SK-N-SH (cell line): ENCODE measurements at regions not wholly inside any gene's neighbourhood (a gene's known extent, or its start where the extent isn't known, plus 50 kb on each side); places are given as distances from the start of the nearest gene placed in this dataset.
"Not testable (repeated sequence)": the region's sequence is repeated elsewhere in the genome, so short reads cannot be mapped to it uniquely, and the experiment has no call there.

Source experiments
- RAD21 ChIP-seq: IDR thresholded peaks from 2 replicates; pipeline ENCODE4 v1.6.1; 2012; ENCODE audit warnings: mild to moderate bottlenecking, low read length
- TF ChIP-seq, protein P1 (sequence below): fragments of 200-600 bp; sonication (generic); IDR thresholded peaks from 2 replicates; pipeline ENCODE4 v1.6.1; 2017; ENCODE audit warnings: antibody characterized with exemption, mild to moderate bottlenecking, moderate library complexity
- TF ChIP-seq, protein P2 (sequence below): IDR thresholded peaks from 2 replicates; pipeline ENCODE4 v1.6.1; 2012; ENCODE audit warnings: mild to moderate bottlenecking, low read depth, low read length, moderate library complexity

DNA sequence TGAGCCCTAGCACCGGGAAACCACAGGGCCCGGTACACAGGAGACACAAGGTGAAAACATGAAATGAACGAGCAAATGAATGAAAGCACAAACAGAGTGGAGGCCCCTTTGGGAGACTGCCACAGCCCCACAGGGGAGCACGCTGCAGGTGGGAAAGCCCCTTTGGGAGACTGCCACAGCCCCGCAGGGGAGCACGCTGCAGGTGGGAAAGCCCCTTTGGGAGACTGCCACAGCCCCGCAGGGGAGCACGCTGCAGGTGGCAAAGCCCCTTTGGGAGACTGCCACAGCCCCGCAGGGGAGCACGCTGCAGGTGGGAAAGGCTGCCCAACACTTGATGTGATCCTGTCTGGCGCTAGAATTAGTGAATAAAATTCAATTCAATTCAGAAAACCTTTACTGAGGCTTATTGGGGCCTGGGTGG is 623.0 kb downstream of the UQCRFS1 start:
- TF ChIP-seq, protein P1, sequence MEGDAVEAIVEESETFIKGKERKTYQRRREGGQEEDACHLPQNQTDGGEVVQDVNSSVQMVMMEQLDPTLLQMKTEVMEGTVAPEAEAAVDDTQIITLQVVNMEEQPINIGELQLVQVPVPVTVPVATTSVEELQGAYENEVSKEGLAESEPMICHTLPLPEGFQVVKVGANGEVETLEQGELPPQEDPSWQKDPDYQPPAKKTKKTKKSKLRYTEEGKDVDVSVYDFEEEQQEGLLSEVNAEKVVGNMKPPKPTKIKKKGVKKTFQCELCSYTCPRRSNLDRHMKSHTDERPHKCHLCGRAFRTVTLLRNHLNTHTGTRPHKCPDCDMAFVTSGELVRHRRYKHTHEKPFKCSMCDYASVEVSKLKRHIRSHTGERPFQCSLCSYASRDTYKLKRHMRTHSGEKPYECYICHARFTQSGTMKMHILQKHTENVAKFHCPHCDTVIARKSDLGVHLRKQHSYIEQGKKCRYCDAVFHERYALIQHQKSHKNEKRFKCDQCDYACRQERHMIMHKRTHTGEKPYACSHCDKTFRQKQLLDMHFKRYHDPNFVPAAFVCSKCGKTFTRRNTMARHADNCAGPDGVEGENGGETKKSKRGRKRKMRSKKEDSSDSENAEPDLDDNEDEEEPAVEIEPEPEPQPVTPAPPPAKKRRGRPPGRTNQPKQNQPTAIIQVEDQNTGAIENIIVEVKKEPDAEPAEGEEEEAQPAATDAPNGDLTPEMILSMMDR: not testable (repeated sequence)
- not testable (repeated sequence) for TF ChIP-seq RAD21
- TF ChIP-seq, protein P2, sequence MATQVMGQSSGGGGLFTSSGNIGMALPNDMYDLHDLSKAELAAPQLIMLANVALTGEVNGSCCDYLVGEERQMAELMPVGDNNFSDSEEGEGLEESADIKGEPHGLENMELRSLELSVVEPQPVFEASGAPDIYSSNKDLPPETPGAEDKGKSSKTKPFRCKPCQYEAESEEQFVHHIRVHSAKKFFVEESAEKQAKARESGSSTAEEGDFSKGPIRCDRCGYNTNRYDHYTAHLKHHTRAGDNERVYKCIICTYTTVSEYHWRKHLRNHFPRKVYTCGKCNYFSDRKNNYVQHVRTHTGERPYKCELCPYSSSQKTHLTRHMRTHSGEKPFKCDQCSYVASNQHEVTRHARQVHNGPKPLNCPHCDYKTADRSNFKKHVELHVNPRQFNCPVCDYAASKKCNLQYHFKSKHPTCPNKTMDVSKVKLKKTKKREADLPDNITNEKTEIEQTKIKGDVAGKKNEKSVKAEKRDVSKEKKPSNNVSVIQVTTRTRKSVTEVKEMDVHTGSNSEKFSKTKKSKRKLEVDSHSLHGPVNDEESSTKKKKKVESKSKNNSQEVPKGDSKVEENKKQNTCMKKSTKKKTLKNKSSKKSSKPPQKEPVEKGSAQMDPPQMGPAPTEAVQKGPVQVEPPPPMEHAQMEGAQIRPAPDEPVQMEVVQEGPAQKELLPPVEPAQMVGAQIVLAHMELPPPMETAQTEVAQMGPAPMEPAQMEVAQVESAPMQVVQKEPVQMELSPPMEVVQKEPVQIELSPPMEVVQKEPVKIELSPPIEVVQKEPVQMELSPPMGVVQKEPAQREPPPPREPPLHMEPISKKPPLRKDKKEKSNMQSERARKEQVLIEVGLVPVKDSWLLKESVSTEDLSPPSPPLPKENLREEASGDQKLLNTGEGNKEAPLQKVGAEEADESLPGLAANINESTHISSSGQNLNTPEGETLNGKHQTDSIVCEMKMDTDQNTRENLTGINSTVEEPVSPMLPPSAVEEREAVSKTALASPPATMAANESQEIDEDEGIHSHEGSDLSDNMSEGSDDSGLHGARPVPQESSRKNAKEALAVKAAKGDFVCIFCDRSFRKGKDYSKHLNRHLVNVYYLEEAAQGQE: not testable (repeated sequence)
